ENCODE measurements at regions not wholly inside any gene's neighbourhood (a gene's known extent, or its start where the extent isn't known, plus 50 kb on each side); places are given as distances from the start of the nearest gene placed in this dataset.

DNA sequence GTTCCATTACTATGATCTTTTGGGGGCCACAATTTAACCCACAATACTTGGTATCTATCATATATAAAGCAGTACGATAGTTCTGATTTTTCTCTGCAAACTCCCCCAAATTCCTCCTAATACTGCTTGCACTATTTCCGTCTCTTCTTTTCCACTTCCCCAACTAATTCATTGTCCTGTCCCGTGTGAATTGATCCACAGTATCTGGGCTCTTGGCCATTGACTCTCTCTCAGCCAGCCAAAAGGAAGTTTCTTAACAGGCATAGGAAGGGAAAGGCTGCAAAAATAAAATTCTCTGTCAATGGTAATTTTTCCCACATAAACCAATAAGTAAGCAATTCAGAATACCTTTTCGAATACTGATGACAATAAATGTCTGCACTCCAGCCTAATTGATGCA is 91.7 kb upstream of the DSCAM start:
- no peak overlapping the region for H3K14ac ChIP-seq (replicated peaks; ENCODE audit: low read depth, low read length)
- H3K9me1 ChIP-seq (ENCODE audit: insufficient read depth, low read length), result no peaks in the 10 kb centered on the region
- no peak overlapping the region for H3K4me2 ChIP-seq (ENCODE audit: low read depth, low read length)
- POLR2A ChIA-PET (ENCODE audit: unreplicated experiment), result no interaction called here
- H3K23ac ChIP-seq (ENCODE audit: low read depth, low read length), result no peak overlapping the region
- TF ChIP-seq NFE2L2 (IDR thresholded peaks at IDR 0.05; ENCODE audit: low read depth, low read length), result no peak
- no peak for TF ChIP-seq SMC3 (IDR thresholded peaks at IDR 0.05; ENCODE audit: low read depth, low read length)
- in situ Hi-C loops (cut with MboI; ENCODE audit: low sequenced_read_pairs) (no loop called here), intact Hi-C loops (cut with micrococcal nuclease) (no loop called here), dilution Hi-C loops (cut with HindIII; ENCODE audit: low sequenced_read_pairs, unreplicated experiment) (no loop called here)
- CTCF ChIA-PET, result no interaction called here
- no peaks in the 10 kb centered on the region for H3K4me1 ChIP-seq (ENCODE audit: control insufficient read depth, insufficient read depth, low read length)
- no peaks in the 10 kb centered on the region for H4K20me1 ChIP-seq (ENCODE audit: insufficient read depth, low read length)
- H2BK15ac ChIP-seq (ENCODE audit: low read depth, low read length), result no peak overlapping the region
- H3K18ac ChIP-seq (ENCODE audit: low read depth, low read length), result no peak overlapping the region
- no peaks in the 10 kb centered on the region for H3K79me1 ChIP-seq (ENCODE audit: low read depth in 1 of 2, low read length in 2 of 2)
- DNase-seq, result no peak
- no peak overlapping the region for H2AK9ac ChIP-seq (replicated peaks; ENCODE audit: low read depth, low read length, poor library complexity)
- H3K9me3 ChIP-seq (ENCODE audit: control insufficient read depth, insufficient read depth, low read length), result peaks cover 19% of the 10 kb centered on the region
- no peak overlapping the region for H3K9ac ChIP-seq (ENCODE audit: low read depth, low read length)
- H4K91ac ChIP-seq (ENCODE audit: insufficient read depth, low read depth, low read length), result no peak overlapping the region
- ATAC-seq (ENCODE audit: low read depth), result no peak
- H2AFZ ChIP-seq (replicated peaks; ENCODE audit: low read length, poor library complexity), result no peak overlapping the region
- H2AK5ac ChIP-seq (ENCODE audit: low read depth, low read length), result no peak overlapping the region
- H3K36me3 ChIP-seq (ENCODE audit: control insufficient read depth, insufficient read depth, low read length), result no peaks in the 10 kb centered on the region
- BruUV-seq (replicated peaks), result no TSS peak
- no peak overlapping the region for H4K5ac ChIP-seq (ENCODE audit: low read depth, low read length)
- H3K56ac ChIP-seq (ENCODE audit: extremely low read depth, insufficient read depth, low read length), result no peak overlapping the region
- no peaks in the 10 kb centered on the region for H3K27me3 ChIP-seq (ENCODE audit: control insufficient read depth, insufficient read depth, low read length)
- WGBS, 2 experiments (ENCODE audit: extremely low coverage in 2 of 2, insufficient read length in 1 of 2), result no CpG with 5 or more reads among the region's 4 CpGs
- no peak overlapping the region for H3K27ac ChIP-seq (ENCODE audit: insufficient read depth, low read length)
- H4K8ac ChIP-seq (ENCODE audit: low read depth in 2 of 2, low read length in 2 of 2), result no peak overlapping the region
- no peak overlapping the region for H2BK20ac ChIP-seq (ENCODE audit: low read depth, low read length)
- H3K4ac ChIP-seq (ENCODE audit: low read depth, low read length), result no peak overlapping the region
- no peak overlapping the region for H3K4me3 ChIP-seq (ENCODE audit: insufficient read depth, low read depth, low read length)
- H2BK5ac ChIP-seq (ENCODE audit: low read depth, low read length, poor library complexity, severe bottlenecking), result no peak overlapping the region
- H2BK120ac ChIP-seq (ENCODE audit: low read depth, low read length), result no peak overlapping the region
